Common myeloid progenitor, CD34-positive (primary cell): ENCODE measurements at regions not wholly inside any gene's neighbourhood (a gene's known extent, or its start where the extent isn't known, plus 50 kb on each side); places are given as distances from the start of the nearest gene placed in this dataset.
A peak's percentile ranks its signal among the peaks of the same experiment; 100 is the strongest.

ENCODE experiments used
- CTCF ChIA-PET: fragments of 350-600 bp; sonication (Branson Sonifier 250); formaldehyde crosslinking; loops from one replicate; lab custom pipeline; 2021; ENCODE audit warnings: antibody characterized with exemption; lab: Charles Lee
- POLR2A ChIA-PET: fragments of 350-600 bp; sonication (Branson Sonifier 250); formaldehyde crosslinking; loops from one replicate; lab custom pipeline; 2021; ENCODE audit warnings: antibody characterized with exemption; lab: Charles Lee
- DNase-seq, 3 donors: peaks; one replicate each; pipeline versions ENCODE4 v3.0.0 to v3.0.0-alpha.2; 2013
- H3K27ac ChIP-seq, 2 experiments: 1 replicate in 1 of 2; 2 replicates in 1 of 2; pipeline ENCODE4 v1.7.0; 2013; ENCODE audit warnings: inconsistent platforms in 2 of 2, low read length in 2 of 2, mild to moderate bottlenecking in 2 of 2, low read depth in 1 of 2, moderate library complexity in 1 of 2; ENCODE audit not compliant: severe bottlenecking in 2 of 2, insufficient read depth in 1 of 2, poor library complexity in 1 of 2
- H3K27me3 ChIP-seq, 5 experiments: replicated peaks in 2 of 5; 1 replicate in 3 of 5; 2 replicates in 2 of 5; pipeline versions ENCODE4 v1.6.1 to v1.7.0; 2013; ENCODE audit warnings: low read length in 4 of 5, mild to moderate bottlenecking in 2 of 5, moderate library complexity in 2 of 5, inconsistent platforms in 1 of 5; ENCODE audit not compliant: insufficient read depth in 5 of 5, control insufficient read depth in 4 of 5
- H3K36me3 ChIP-seq, 4 experiments: 1 replicate in 2 of 4; 2 replicates in 2 of 4; pipeline versions ENCODE4 v1.6.1 to v1.7.0; 2013; ENCODE audit warnings: low read length in 3 of 4, control low read depth in 1 of 4, mild to moderate bottlenecking in 1 of 4; ENCODE audit not compliant: control insufficient read depth in 4 of 4, insufficient read depth in 4 of 4
- H3K4me1 ChIP-seq, 4 experiments: 1 replicate in 3 of 4; 2 replicates in 1 of 4; pipeline versions ENCODE4 v1.6.1 to v1.7.1; 2013; ENCODE audit warnings: low read length in 3 of 4, mild to moderate bottlenecking in 3 of 4, control low read depth in 1 of 4, inconsistent platforms in 1 of 4, moderate library complexity in 1 of 4; ENCODE audit not compliant: control insufficient read depth in 4 of 4, insufficient read depth in 4 of 4; ENCODE audit errors: control extremely low read depth in 1 of 4
- H3K4me3 ChIP-seq, 7 experiments: 1 replicate in 4 of 7; 2 replicates in 3 of 7; pipeline versions ENCODE4 v1.5.1 to v1.7.0; 2013; ENCODE audit warnings: mild to moderate bottlenecking in 7 of 7, low read length in 6 of 7, moderate library complexity in 6 of 7, inconsistent platforms in 2 of 7, low read depth in 2 of 7, control low read depth in 1 of 7; ENCODE audit not compliant: insufficient read depth in 4 of 7, control insufficient read depth in 1 of 7; ENCODE audit errors: extremely low read depth in 1 of 7
- H3K9me3 ChIP-seq, 5 experiments: 1 replicate in 4 of 5; 2 replicates in 1 of 5; pipeline versions ENCODE4 v1.6.1 to v1.7.1; 2013; ENCODE audit warnings: low read length in 4 of 5, mild to moderate bottlenecking in 2 of 5, inconsistent platforms in 1 of 5, low read depth in 1 of 5, moderate library complexity in 1 of 5; ENCODE audit not compliant: control insufficient read depth in 4 of 5, insufficient read depth in 2 of 5; ENCODE audit errors: control extremely low read depth in 1 of 5
- WGBS: methylation state at CpG from one replicate; pipeline ENCODE4 v1.1.5; 2013; ENCODE audit not compliant: insufficient coverage; 5-methylcytosine and 5-hydroxymethylcytosine counted together

GRCh38 chr2:6506361-6506794, 359.3 kb downstream of the CMPK2 start:
- POLR2A ChIA-PET: no interaction called here

GRCh38 chr2:6506859-6507258, 358.8 kb downstream of the CMPK2 start:
- H3K4me3 ChIP-seq: no peak overlapping the region
- no peaks in the 10 kb centered on the region for H3K36me3 ChIP-seq
- 77% methylated on average over 6 of the region's 6 CpGs for WGBS
- peaks cover 0 to 2% (median 0%) of the 10 kb centered on the region in 5 experiments for H3K27me3 ChIP-seq
- peaks cover 0 to 5% (median 0%) of the 10 kb centered on the region in 4 experiments for H3K4me1 ChIP-seq
- no peaks in the 10 kb centered on the region for H3K9me3 ChIP-seq
- DNase-seq: no peak
- POLR2A ChIA-PET: no interaction called here
- CTCF ChIA-PET: no interaction called here
- no peak overlapping the region for H3K27ac ChIP-seq

More at GRCh38 chr2:6506361-6506794, 359.3 kb downstream of the CMPK2 start:
- CTCF ChIA-PET: no interaction called here
- WGBS: 58% methylated on average over 5 of the region's 6 CpGs
- peak in 2 of 3 donors; percentile 14 to 38 for DNase-seq
- Histone ChIP-seq H3K36me3 (no peaks in the 10 kb centered on the region), H3K27me3 (no peaks in the 10 kb centered on the region), H3K4me3 (no peak overlapping the region), H3K4me1 (peaks cover 0 to 5% (median 0%) of the 10 kb centered on the region in 4 experiments), H3K9me3 (no peaks in the 10 kb centered on the region), H3K27ac (no peak overlapping the region)

GRCh38 chr2:6510532-6510931, 355.2 kb downstream of the CMPK2 start:
- Histone ChIP-seq H3K27me3 (peaks cover 0 to 2% (median 0%) of the 10 kb centered on the region in 5 experiments), H3K4me3 (no peak overlapping the region), H3K36me3 (no peaks in the 10 kb centered on the region), H3K4me1 (peaks cover 0 to 5% (median 0%) of the 10 kb centered on the region in 4 experiments), H3K27ac (no peak overlapping the region), H3K9me3 (no peaks in the 10 kb centered on the region)
- ChIA-PET CTCF (no interaction called here), POLR2A (no interaction called here)
- no CpG with 5 or more reads among the region's 1 CpG for WGBS
- DNase-seq: no peak

- DNase-seq: no peak
- Histone ChIP-seq H3K27ac (no peak overlapping the region), H3K9me3 (no peaks in the 10 kb centered on the region), H3K36me3 (no peaks in the 10 kb centered on the region), H3K4me1 (no peaks in the 10 kb centered on the region), H3K4me3 (no peak overlapping the region), H3K27me3 (peaks cover 0 to 2% (median 0%) of the 10 kb centered on the region in 5 experiments)
- CTCF ChIA-PET: no interaction called here
- POLR2A ChIA-PET: no interaction called here
- no CpG with 5 or more reads among the region's 2 CpGs for WGBS
Observed at GRCh38 chr2:6512589-6512988, 353.1 kb downstream of the CMPK2 start.

- DNase-seq: no peak
- CTCF ChIA-PET: no interaction called here
- no peaks in the 10 kb centered on the region for H3K4me1 ChIP-seq
- POLR2A ChIA-PET: interaction anchor here (0.6 kb wide), 1 partner anchor 616 kb away, joined by 3 read pairs; no protein-coding TSS in a partner anchor
- WGBS: 80% methylated on average over 5 of the region's 6 CpGs
- H3K27me3 ChIP-seq: peaks cover 0 to 2% (median 0%) of the 10 kb centered on the region in 5 experiments
- H3K27ac ChIP-seq: no peak overlapping the region
- H3K9me3 ChIP-seq: no peaks in the 10 kb centered on the region
- H3K36me3 ChIP-seq: no peaks in the 10 kb centered on the region
- no peak overlapping the region for H3K4me3 ChIP-seq
Observed at GRCh38 chr2:6516674-6517073, 349.0 kb downstream of the CMPK2 start.

GRCh38 chr2:6518361-6518760, 347.3 kb downstream of the CMPK2 start:
- ChIA-PET POLR2A (no interaction called here), CTCF (no interaction called here)
- Histone ChIP-seq H3K36me3 (no peaks in the 10 kb centered on the region), H3K9me3 (no peaks in the 10 kb centered on the region), H3K27me3 (peaks cover 0 to 2% (median 0%) of the 10 kb centered on the region in 5 experiments), H3K4me1 (no peaks in the 10 kb centered on the region), H3K4me3 (no peak overlapping the region), H3K27ac (no peak overlapping the region)
- DNase-seq: no peak
- no CpG with 5 or more reads among the region's 1 CpG for WGBS

- Histone ChIP-seq H3K27ac (no peak overlapping the region), H3K9me3 (no peaks in the 10 kb centered on the region), H3K4me1 (no peaks in the 10 kb centered on the region), H3K4me3 (no peak overlapping the region), H3K36me3 (no peaks in the 10 kb centered on the region), H3K27me3 (no peaks in the 10 kb centered on the region)
- WGBS: 85% methylated on average over 8 of the region's 9 CpGs
- DNase-seq: no peak
- ChIA-PET POLR2A (no interaction called here), CTCF (no interaction called here)
Observed at GRCh38 chr2:6523476-6523875, 342.2 kb downstream of the CMPK2 start.
